GM21737 (cell line): ENCODE measurements at regions not wholly inside any gene's neighbourhood (a gene's known extent, or its start where the extent isn't known, plus 50 kb on each side); places are given as distances from the start of the nearest gene placed in this dataset.
"Not testable (repeated sequence)": the region's sequence is repeated elsewhere in the genome, so short reads cannot be mapped to it uniquely, and the experiment has no call there.

Experiments used
- ATAC-seq: cut with Tn5 transposase; IDR thresholded peaks from one replicate; pipeline ENCODE4 v1.9.1; 2021; ENCODE audit warnings: mild to moderate bottlenecking, moderate library complexity; ENCODE audit not compliant: unreplicated experiment

DNA sequence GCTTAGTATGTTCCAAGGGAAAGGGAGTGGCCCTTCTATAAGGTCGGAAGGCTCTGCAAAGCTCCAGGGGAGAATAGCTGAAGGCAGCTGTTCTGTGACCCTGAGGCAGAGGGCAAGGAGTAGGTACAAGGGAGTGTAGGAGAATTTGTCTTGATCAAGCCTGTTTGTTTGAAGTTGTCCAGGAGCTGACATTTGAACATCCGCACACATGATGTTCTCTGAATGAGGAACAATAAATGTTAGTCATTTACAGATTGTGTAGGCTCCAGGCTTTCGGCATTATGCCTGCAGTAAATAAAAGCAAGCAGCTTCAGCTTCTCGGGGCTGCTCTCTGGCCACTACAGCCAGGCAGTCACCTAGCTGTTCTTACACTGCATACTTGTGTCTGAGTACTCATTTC lies 52.7 kb downstream of the CTAGE6 start:
- ATAC-seq = not testable (repeated sequence)

DNA sequence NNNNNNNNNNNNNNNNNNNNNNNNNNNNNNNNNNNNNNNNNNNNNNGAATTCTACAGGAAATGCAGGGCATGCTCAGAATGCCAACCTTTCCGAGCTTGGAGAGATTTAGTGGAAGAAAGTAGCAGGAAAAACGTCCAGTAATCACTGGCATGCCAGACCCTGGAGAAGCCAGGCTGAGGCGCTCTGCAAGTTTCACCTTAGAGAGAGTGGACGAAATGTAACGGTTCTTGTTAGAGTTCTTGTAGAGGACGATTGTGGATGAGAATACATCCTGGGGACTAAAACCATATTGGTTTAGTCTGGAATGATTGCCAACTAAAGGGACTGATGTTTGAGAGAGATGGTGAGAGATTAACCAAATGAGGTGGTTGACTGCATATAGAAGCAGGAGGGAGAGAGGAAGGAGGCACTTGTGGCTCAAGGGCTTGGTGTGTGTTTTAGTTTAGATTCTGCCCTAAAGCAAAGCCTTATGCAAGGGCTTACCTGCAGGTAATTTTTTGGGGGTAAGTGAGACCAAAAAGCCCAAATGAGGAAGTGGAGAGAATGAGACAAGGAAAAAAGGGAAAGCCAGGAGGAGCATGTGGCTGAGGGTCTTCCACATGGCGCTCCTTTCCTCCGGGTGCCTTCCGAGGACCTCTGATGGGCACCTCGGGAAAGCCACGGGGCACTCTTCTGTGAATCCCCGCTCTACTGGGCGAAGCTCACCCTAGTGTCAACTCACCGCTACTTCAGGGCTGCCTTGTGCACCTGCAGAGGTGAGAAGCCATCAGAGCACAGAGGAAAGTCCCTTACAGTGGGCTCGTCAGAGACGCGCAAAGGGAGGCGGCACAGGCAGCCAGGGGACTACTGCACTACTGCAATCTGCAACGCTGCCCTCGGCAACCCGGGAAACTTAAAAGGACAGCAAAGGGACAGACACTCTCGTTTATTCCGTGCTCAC lies 56.5 kb downstream of the CTAGE6 start:
- peak; percentile 99 for ATAC-seq
